Osteoblast (primary cell): ENCODE measurements at regions not wholly inside any gene's neighbourhood (a gene's known extent, or its start where the extent isn't known, plus 50 kb on each side); places are given as distances from the start of the nearest gene placed in this dataset.

ENCODE experiments used
- DNase-seq: peaks from one replicate; pipeline ENCODE4 v3.0.0; 2011; ENCODE audit warnings: low spot score, mixed read lengths; ENCODE audit not compliant: insufficient read length; ENCODE audit errors: missing footprints
- H2AFZ ChIP-seq: 2 replicates; pipeline ENCODE4 v1.6.0; 2011; ENCODE audit warnings: mild to moderate bottlenecking, low read length
- H3K27ac ChIP-seq: 2 replicates; pipeline ENCODE4 v1.5.1; 2011; ENCODE audit warnings: mild to moderate bottlenecking, low read depth, low read length, moderate library complexity
- H3K27me3 ChIP-seq: 2 replicates; pipeline ENCODE4 v1.6.0; 2012; ENCODE audit warnings: mild to moderate bottlenecking, control low read depth, inconsistent platforms, low read length, moderate library complexity; ENCODE audit not compliant: insufficient read depth
- H3K36me3 ChIP-seq: 2 replicates; pipeline ENCODE4 v1.5.1; 2011; ENCODE audit warnings: mild to moderate bottlenecking, low read length, control low read depth, moderate library complexity; ENCODE audit not compliant: insufficient read depth
- H3K4me1 ChIP-seq: 2 replicates; pipeline ENCODE4 v1.5.1; 2011; ENCODE audit warnings: mild to moderate bottlenecking, low read length, control low read depth, moderate library complexity; ENCODE audit not compliant: insufficient read depth
- H3K4me2 ChIP-seq: 2 replicates; pipeline ENCODE4 v1.6.0; 2011; ENCODE audit warnings: mild to moderate bottlenecking, low read length; ENCODE audit not compliant: insufficient read depth
- H3K4me3 ChIP-seq: fragments of 200-600 bp; sonication (generic); 3 replicates; pipeline ENCODE4 v1.5.1; 2012; ENCODE audit warnings: mild to moderate bottlenecking, low read length, inconsistent platforms; ENCODE audit not compliant: insufficient read depth
- H3K79me2 ChIP-seq: 2 replicates; pipeline ENCODE4 v1.6.0; 2012; ENCODE audit warnings: mild to moderate bottlenecking, low read length, control low read depth, inconsistent platforms; ENCODE audit not compliant: insufficient read depth
- H3K9me3 ChIP-seq: 2 replicates; pipeline ENCODE4 v1.5.1; 2011; ENCODE audit warnings: low read depth, low read length, control low read depth
- H4K20me1 ChIP-seq: 2 replicates; pipeline ENCODE4 v1.6.0; 2012; ENCODE audit warnings: mild to moderate bottlenecking, low read length, control low read depth; ENCODE audit not compliant: insufficient read depth
- TF ChIP-seq, protein P1 (sequence below): IDR thresholded peaks from 2 replicates; pipeline ENCODE4 v1.5.1; 2011; ENCODE audit warnings: mild to moderate bottlenecking, low read depth, low read length, moderate library complexity; ENCODE audit errors: extremely low read depth

DNA sequence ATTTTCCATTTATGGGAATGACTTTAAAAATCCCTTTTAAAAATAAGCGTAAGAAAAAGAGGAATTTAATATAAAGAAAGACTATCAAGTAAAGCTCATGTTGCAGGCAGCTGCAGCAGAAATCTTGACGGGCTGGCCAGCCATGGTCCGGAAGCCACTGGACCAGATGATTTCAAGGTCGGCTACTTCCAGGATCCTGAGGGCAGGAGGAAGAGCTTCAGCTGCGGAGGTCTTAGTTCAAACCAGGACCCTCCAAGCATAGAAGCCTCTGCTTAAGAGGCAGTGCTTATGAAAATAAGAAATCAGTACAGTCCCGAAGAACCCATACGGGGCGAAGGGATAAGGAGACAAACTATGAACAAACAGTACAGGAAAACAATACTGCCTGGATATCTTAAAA lies 220.2 kb upstream of the CELF2 start:
- peak; percentile 38 for DNase-seq
- TF ChIP-seq, protein P1, sequence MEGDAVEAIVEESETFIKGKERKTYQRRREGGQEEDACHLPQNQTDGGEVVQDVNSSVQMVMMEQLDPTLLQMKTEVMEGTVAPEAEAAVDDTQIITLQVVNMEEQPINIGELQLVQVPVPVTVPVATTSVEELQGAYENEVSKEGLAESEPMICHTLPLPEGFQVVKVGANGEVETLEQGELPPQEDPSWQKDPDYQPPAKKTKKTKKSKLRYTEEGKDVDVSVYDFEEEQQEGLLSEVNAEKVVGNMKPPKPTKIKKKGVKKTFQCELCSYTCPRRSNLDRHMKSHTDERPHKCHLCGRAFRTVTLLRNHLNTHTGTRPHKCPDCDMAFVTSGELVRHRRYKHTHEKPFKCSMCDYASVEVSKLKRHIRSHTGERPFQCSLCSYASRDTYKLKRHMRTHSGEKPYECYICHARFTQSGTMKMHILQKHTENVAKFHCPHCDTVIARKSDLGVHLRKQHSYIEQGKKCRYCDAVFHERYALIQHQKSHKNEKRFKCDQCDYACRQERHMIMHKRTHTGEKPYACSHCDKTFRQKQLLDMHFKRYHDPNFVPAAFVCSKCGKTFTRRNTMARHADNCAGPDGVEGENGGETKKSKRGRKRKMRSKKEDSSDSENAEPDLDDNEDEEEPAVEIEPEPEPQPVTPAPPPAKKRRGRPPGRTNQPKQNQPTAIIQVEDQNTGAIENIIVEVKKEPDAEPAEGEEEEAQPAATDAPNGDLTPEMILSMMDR = no peak
- no peaks in the 10 kb centered on the region for H3K36me3 ChIP-seq
- peak overlapping the region; percentile 64 for H2AFZ ChIP-seq
- H3K4me3 ChIP-seq = no peak overlapping the region
- H3K4me1 ChIP-seq = peaks cover 32% of the 10 kb centered on the region
- H3K27me3 ChIP-seq = no peaks in the 10 kb centered on the region
- no peaks in the 10 kb centered on the region for H3K9me3 ChIP-seq
- H4K20me1 ChIP-seq = no peaks in the 10 kb centered on the region
- H3K27ac ChIP-seq = peak overlapping the region; percentile 73
- H3K79me2 ChIP-seq = no peaks in the 10 kb centered on the region
- peak overlapping the region; percentile 73 for H3K4me2 ChIP-seq

DNA sequence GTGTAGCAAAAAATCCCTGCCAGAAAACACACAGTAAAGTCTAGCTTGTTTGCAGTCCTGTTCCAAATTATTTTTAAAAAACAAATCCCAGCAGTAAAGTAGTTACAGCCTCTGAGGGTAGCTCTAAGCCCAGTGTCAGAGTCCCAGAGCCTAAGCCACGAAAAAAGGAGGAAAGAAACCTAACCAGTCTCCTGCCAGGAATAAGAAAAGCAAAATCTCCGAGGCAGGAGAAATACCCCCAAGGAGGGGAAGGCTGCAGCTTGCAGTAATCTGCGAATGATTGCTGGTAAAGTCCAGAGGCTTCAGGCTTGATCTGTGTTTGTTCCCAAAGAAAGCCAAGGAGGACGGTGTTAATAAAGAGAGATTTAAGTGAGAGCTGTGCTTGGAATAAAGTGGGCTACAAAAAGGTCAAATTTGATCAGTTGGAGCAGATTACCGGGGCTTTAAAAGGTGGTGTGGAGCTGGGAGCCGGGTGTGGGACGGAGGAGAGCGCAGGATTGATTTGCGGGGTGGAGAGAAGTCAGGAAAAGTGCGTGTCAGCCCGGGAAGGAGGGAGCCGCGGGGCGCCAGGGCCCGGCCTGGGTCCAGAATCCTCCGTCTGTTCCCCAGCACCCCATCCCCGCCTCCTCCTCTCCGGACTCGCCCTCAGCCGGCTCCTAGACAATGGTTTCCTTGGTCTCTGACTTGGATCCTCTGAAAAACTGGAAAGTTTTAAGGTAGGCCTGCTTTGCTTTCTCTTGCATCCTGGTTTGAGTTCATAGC lies 219.4 kb upstream of the CELF2 start:
- DNase-seq = no peak
- no peaks in the 10 kb centered on the region for H3K27me3 ChIP-seq
- no peaks in the 10 kb centered on the region for H3K79me2 ChIP-seq
- no peaks in the 10 kb centered on the region for H4K20me1 ChIP-seq
- H3K4me2 ChIP-seq = peak overlapping the region; percentile 16
- H3K9me3 ChIP-seq = no peaks in the 10 kb centered on the region
- no peak overlapping the region for H3K27ac ChIP-seq
- TF ChIP-seq, protein P1 = no peak
- no peak overlapping the region for H3K4me3 ChIP-seq
- no peaks in the 10 kb centered on the region for H3K36me3 ChIP-seq
- peaks cover 27% of the 10 kb centered on the region for H3K4me1 ChIP-seq
- H2AFZ ChIP-seq = peak overlapping the region; percentile 64

DNA sequence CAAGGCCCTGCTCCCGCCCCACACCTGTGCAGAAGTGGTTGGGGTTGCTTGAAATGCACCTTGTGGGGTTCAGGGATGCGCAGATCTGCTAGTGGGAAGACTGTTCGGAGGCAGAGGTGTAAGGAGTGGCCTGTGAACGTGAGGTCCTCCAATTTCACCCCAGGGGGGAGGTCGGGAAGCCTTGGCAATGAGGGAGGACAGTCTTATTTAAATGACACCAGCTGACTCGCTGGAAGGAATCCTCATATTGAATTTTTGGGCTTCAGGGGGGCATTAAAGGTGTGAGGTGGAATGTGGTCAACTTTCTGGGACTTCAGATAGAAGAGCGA lies 218.8 kb upstream of the CELF2 start:
- peaks cover 29% of the 10 kb centered on the region for H3K4me1 ChIP-seq
- H3K4me3 ChIP-seq = no peak overlapping the region
- DNase-seq = no peak
- no peaks in the 10 kb centered on the region for H3K79me2 ChIP-seq
- peak overlapping the region; percentile 64 for H2AFZ ChIP-seq
- H3K27ac ChIP-seq = no peak overlapping the region
- H3K4me2 ChIP-seq = no peak overlapping the region
- no peaks in the 10 kb centered on the region for H3K9me3 ChIP-seq
- H4K20me1 ChIP-seq = no peaks in the 10 kb centered on the region
- no peaks in the 10 kb centered on the region for H3K27me3 ChIP-seq
- no peaks in the 10 kb centered on the region for H3K36me3 ChIP-seq
- TF ChIP-seq, protein P1 = no peak

DNA sequence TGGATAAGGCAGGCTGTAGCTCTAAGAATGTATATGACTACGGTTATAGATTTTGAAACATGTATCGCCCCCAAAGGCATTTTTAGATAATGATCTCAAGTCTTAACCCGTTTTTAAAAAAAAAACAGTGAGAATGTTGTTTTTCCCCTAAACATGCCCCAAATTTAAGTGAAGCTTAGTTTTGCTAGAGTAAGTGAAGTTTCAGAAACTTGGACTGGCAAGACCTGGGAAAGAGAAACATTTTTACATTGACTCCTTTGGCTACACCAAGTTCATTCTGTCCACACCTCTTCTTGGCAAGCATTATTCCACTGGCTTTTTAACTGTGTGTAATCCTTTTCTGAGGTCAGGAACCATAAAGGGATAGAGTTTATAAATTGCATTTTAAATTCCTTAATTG lies 216.7 kb upstream of the CELF2 start:
- H3K36me3 ChIP-seq = no peaks in the 10 kb centered on the region
- no peaks in the 10 kb centered on the region for H3K27me3 ChIP-seq
- no peak overlapping the region for H3K27ac ChIP-seq
- no peak overlapping the region for H2AFZ ChIP-seq
- H3K4me1 ChIP-seq = peaks cover 37% of the 10 kb centered on the region
- H3K79me2 ChIP-seq = no peaks in the 10 kb centered on the region
- no peaks in the 10 kb centered on the region for H3K9me3 ChIP-seq
- H4K20me1 ChIP-seq = no peaks in the 10 kb centered on the region
- H3K4me2 ChIP-seq = no peak overlapping the region
- no peak overlapping the region for H3K4me3 ChIP-seq
- DNase-seq = no peak
- TF ChIP-seq, protein P1 = no peak
